ENCODE measurements at regions not wholly inside any gene's neighbourhood (a gene's known extent, or its start where the extent isn't known, plus 50 kb on each side); places are given as distances from the start of the nearest gene placed in this dataset.

- CTCF ChIA-PET, result no interaction called here
- H3K4me1 Mint-ChIP-seq (ENCODE audit: low read depth, unreplicated experiment), result no peaks in the 10 kb centered on the region
- Histone ChIP-seq H3K36me3 (ENCODE audit: control insufficient read depth, insufficient read depth, low read length) (no peaks in the 10 kb centered on the region), H3K9me3 (no peaks in the 10 kb centered on the region), H3K4me3 (ENCODE audit: low read depth, low read length) (no peak overlapping the region), H3K4me1 (no peaks in the 10 kb centered on the region), H3K27me3 (replicated peaks; ENCODE audit: control insufficient read depth, insufficient read depth, low read length) (no peaks in the 10 kb centered on the region)
- H3K27ac Mint-ChIP-seq (ENCODE audit: unreplicated experiment), result no peak overlapping the region
- POLR2A ChIA-PET, result no interaction called here
- no peak overlapping the region for H3K4me3 Mint-ChIP-seq (ENCODE audit: unreplicated experiment)
- TF ChIP-seq, protein P1, sequence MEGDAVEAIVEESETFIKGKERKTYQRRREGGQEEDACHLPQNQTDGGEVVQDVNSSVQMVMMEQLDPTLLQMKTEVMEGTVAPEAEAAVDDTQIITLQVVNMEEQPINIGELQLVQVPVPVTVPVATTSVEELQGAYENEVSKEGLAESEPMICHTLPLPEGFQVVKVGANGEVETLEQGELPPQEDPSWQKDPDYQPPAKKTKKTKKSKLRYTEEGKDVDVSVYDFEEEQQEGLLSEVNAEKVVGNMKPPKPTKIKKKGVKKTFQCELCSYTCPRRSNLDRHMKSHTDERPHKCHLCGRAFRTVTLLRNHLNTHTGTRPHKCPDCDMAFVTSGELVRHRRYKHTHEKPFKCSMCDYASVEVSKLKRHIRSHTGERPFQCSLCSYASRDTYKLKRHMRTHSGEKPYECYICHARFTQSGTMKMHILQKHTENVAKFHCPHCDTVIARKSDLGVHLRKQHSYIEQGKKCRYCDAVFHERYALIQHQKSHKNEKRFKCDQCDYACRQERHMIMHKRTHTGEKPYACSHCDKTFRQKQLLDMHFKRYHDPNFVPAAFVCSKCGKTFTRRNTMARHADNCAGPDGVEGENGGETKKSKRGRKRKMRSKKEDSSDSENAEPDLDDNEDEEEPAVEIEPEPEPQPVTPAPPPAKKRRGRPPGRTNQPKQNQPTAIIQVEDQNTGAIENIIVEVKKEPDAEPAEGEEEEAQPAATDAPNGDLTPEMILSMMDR (IDR thresholded peaks at IDR 0.05; ENCODE audit: insufficient read depth in 1 of 2, low read depth in 1 of 2, low read length in 1 of 2, severe bottlenecking in 1 of 2, unreplicated experiment in 1 of 2), result no peak
- H3K27me3 Mint-ChIP-seq (ENCODE audit: insufficient read depth, unreplicated experiment), result peaks cover 2% of the 10 kb centered on the region
- intact Hi-C loops (cut with micrococcal nuclease; ENCODE audit: unreplicated experiment), result no loop called here
- no peaks in the 10 kb centered on the region for H3K36me3 Mint-ChIP-seq (ENCODE audit: insufficient read depth, unreplicated experiment)
- H3K9me3 Mint-ChIP-seq (ENCODE audit: unreplicated experiment), result no peaks in the 10 kb centered on the region
- BruUV-seq (replicated peaks), result no TSS peak
- no peak for DNase-seq
Observed at GRCh38 chr10:107984581-107984980, 820.1 kb upstream of the SORCS1 start.

DNA sequence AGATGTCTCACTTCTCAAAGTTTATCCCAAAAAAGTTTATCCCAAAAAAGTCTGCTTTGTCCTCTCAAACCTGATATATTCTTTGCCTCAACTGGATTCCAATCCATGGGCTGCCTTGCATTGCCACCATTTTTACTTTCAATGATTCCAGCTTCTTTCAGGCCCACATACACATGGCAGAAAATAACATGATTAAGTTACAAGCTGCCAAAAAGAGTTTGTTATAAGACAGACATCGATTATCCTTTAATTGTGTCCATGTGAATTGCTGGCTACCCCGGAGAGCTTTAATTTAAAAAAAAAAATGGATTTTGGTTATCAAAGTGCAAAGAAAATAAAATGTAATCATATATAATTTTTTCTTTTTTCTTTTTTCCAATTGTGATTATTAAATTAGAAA lies 819.6 kb upstream of the SORCS1 start:
- no peaks in the 10 kb centered on the region for H3K4me1 ChIP-seq
- H3K27me3 Mint-ChIP-seq (ENCODE audit: insufficient read depth, unreplicated experiment), result peaks cover 2% of the 10 kb centered on the region
- no peaks in the 10 kb centered on the region for H3K4me1 Mint-ChIP-seq (ENCODE audit: low read depth, unreplicated experiment)
- no peaks in the 10 kb centered on the region for H3K9me3 Mint-ChIP-seq (ENCODE audit: unreplicated experiment)
- no peaks in the 10 kb centered on the region for H3K36me3 ChIP-seq (ENCODE audit: control insufficient read depth, insufficient read depth, low read length)
- no peaks in the 10 kb centered on the region for H3K36me3 Mint-ChIP-seq (ENCODE audit: insufficient read depth, unreplicated experiment)
- TF ChIP-seq, protein P1 (IDR thresholded peaks at IDR 0.05; ENCODE audit: insufficient read depth in 1 of 2, low read depth in 1 of 2, low read length in 1 of 2, severe bottlenecking in 1 of 2, unreplicated experiment in 1 of 2), result no peak
- H3K27ac Mint-ChIP-seq (ENCODE audit: unreplicated experiment), result no peak overlapping the region
- H3K4me3 ChIP-seq (ENCODE audit: low read depth, low read length), result no peak overlapping the region
- H3K4me3 Mint-ChIP-seq (ENCODE audit: unreplicated experiment), result no peak overlapping the region
- ChIA-PET CTCF (no interaction called here), POLR2A (no interaction called here)
- no TSS peak for BruUV-seq (replicated peaks)
- H3K27me3 ChIP-seq (replicated peaks; ENCODE audit: control insufficient read depth, insufficient read depth, low read length), result no peaks in the 10 kb centered on the region
- no peak for DNase-seq
- intact Hi-C loops (cut with micrococcal nuclease; ENCODE audit: unreplicated experiment), result no loop called here
- H3K9me3 ChIP-seq, result no peaks in the 10 kb centered on the region

- POLR2A ChIA-PET, result no interaction called here
Observed at GRCh38 chr10:107978455-107978854, 813.9 kb upstream of the SORCS1 start.

More at GRCh38 chr10:107978455-107978854, 813.9 kb upstream of the SORCS1 start:
- no peaks in the 10 kb centered on the region for H3K27me3 ChIP-seq (replicated peaks; ENCODE audit: control insufficient read depth, insufficient read depth, low read length)
- no peaks in the 10 kb centered on the region for H3K9me3 ChIP-seq
- Mint-ChIP-seq H3K27ac (ENCODE audit: unreplicated experiment) (no peak overlapping the region), H3K4me1 (ENCODE audit: low read depth, unreplicated experiment) (no peaks in the 10 kb centered on the region), H3K4me3 (ENCODE audit: unreplicated experiment) (no peak overlapping the region), H3K27me3 (ENCODE audit: insufficient read depth, unreplicated experiment) (no peaks in the 10 kb centered on the region), H3K9me3 (ENCODE audit: unreplicated experiment) (peaks cover 13% of the 10 kb centered on the region), H3K36me3 (ENCODE audit: insufficient read depth, unreplicated experiment) (no peaks in the 10 kb centered on the region)
- BruUV-seq (replicated peaks), result no TSS peak
- H3K4me1 ChIP-seq, result no peaks in the 10 kb centered on the region
- H3K4me3 ChIP-seq (ENCODE audit: low read depth, low read length), result no peak overlapping the region
- H3K36me3 ChIP-seq (ENCODE audit: control insufficient read depth, insufficient read depth, low read length), result no peaks in the 10 kb centered on the region
- intact Hi-C loops (cut with micrococcal nuclease; ENCODE audit: unreplicated experiment), result no loop called here
- TF ChIP-seq, protein P1 (IDR thresholded peaks at IDR 0.05; ENCODE audit: insufficient read depth in 1 of 2, low read depth in 1 of 2, low read length in 1 of 2, severe bottlenecking in 1 of 2, unreplicated experiment in 1 of 2), result no peak
- no peak for DNase-seq
- CTCF ChIA-PET, result no interaction called here
